ENCODE measurements at regions not wholly inside any gene's neighbourhood (a gene's known extent, or its start where the extent isn't known, plus 50 kb on each side); places are given as distances from the start of the nearest gene placed in this dataset.

GRCh38 chr10:81541517-81541916 lies 333.5 kb upstream of the NRG3 start:
- Histone ChIP-seq H3K27ac (ENCODE audit: low read depth, low read length) (no peak overlapping the region), H3K4me2 (ENCODE audit: insufficient read depth in 1 of 2, low read depth in 2 of 2, low read length in 2 of 2) (no peak overlapping the region), H3K4me1 (replicated peaks in 1 of 4; ENCODE audit: control insufficient read depth in 3 of 4, insufficient read depth in 4 of 4, low read length in 3 of 4) (no peaks in the 10 kb centered on the region), H4K8ac (ENCODE audit: extremely low read depth, insufficient read depth, low read length) (no peak overlapping the region), H4K5ac (ENCODE audit: insufficient read length, low read depth, low read length) (no peak overlapping the region), H3K27me3 (replicated peaks in 1 of 4; ENCODE audit: control insufficient read depth in 3 of 4, extremely low read depth in 1 of 4, insufficient read depth in 3 of 4, low read length in 3 of 4) (no peaks in the 10 kb centered on the region), H4K20me1 (replicated peaks in 1 of 2; ENCODE audit: control insufficient read depth in 1 of 2, insufficient read depth in 2 of 2, low read length in 2 of 2) (no peaks in the 10 kb centered on the region), H2BK20ac (ENCODE audit: low read length) (no peak overlapping the region), H3K23me2 (ENCODE audit: low read depth, low read length) (no peaks in the 10 kb centered on the region), H3K79me1 (ENCODE audit: low read depth, low read length) (no peaks in the 10 kb centered on the region), H2BK15ac (ENCODE audit: low read length) (no peak overlapping the region), H3K79me2 (ENCODE audit: control insufficient read depth in 1 of 2, insufficient read depth in 2 of 2, low read length in 2 of 2) (no peaks in the 10 kb centered on the region), H3K14ac (ENCODE audit: insufficient read length) (no peak overlapping the region), H3K4me3 (ENCODE audit: extremely low read depth in 1 of 4, insufficient read depth in 2 of 4, low read depth in 3 of 4, low read length in 4 of 4) (no peak overlapping the region), H2BK120ac (replicated peaks; ENCODE audit: low read depth, low read length) (no peak overlapping the region), H3K9ac (replicated peaks in 1 of 4; ENCODE audit: extremely low read depth in 1 of 4, low read depth in 3 of 4, low read length in 3 of 4) (no peak overlapping the region), H2AFZ (ENCODE audit: low read length) (no peak overlapping the region), H2AK5ac (ENCODE audit: low read depth, low read length) (no peak overlapping the region), H2BK5ac (ENCODE audit: low read depth, low read length) (no peak overlapping the region), H4K91ac (replicated peaks; ENCODE audit: insufficient read length, low read length) (no peak overlapping the region), H3K23ac (ENCODE audit: insufficient read length) (no peak overlapping the region), H3K9me3 (ENCODE audit: insufficient read depth in 2 of 2, low read depth in 1 of 2, low read length in 1 of 2) (no peaks in the 10 kb centered on the region), H3K36me3 (ENCODE audit: control insufficient read depth in 2 of 4, insufficient read depth in 4 of 4, low read length in 3 of 4) (no peaks in the 10 kb centered on the region), H3K4ac (replicated peaks; ENCODE audit: insufficient read length, low read depth, low read length) (no peak overlapping the region), H2BK12ac (ENCODE audit: low read depth, low read length) (no peak overlapping the region), H3K56ac (replicated peaks; ENCODE audit: insufficient read length, low read depth, low read length) (no peak overlapping the region), H3K18ac (ENCODE audit: extremely low read depth, low read length) (no peak overlapping the region)
- no peak for FAIRE-seq
- ChIA-PET POLR2A (ENCODE audit: partially characterized antibody) (no interaction called here), CTCF (ENCODE audit: partially characterized antibody) (no interaction called here)
- DNase-seq (ENCODE audit: low read depth in 1 of 2, low spot score in 2 of 2), result no peak
- no peak for TF ChIP-seq KDM4A (IDR thresholded peaks at IDR 0.05; ENCODE audit: low read depth, low read length, severe bottlenecking)
- TF ChIP-seq NRF1 (IDR thresholded peaks at IDR 0.05; ENCODE audit: low read depth, low read length), result no peak
- no peak for TF ChIP-seq ATF3 (IDR thresholded peaks at IDR 0.05; ENCODE audit: insufficient read depth, low read depth, low read length)
- no peak for TF ChIP-seq HDAC6 (IDR thresholded peaks at IDR 0.05; ENCODE audit: low read depth, low read length)
- no peak for TF ChIP-seq CTCF (IDR thresholded peaks at IDR 0.05; ENCODE audit: control extremely low read depth in 1 of 3, insufficient read depth in 1 of 3, low read depth in 1 of 3, low read length in 3 of 3)
- no peak for TF ChIP-seq TAF1 (IDR thresholded peaks at IDR 0.05; ENCODE audit: low read depth, low read length)
- TF ChIP-seq TCF12 (IDR thresholded peaks at IDR 0.05; ENCODE audit: low read depth, low read length), result no peak
- no peak for TF ChIP-seq HDAC2 (IDR thresholded peaks at IDR 0.05; ENCODE audit: borderline replicate concordance in 1 of 2, low read depth in 2 of 2, low read length in 2 of 2)
- TF ChIP-seq GTF2F1 (IDR thresholded peaks at IDR 0.05; ENCODE audit: borderline replicate concordance, low read depth, low read length), result no peak
- no peak for TF ChIP-seq CREB1 (IDR thresholded peaks at IDR 0.05)
- no peak for TF ChIP-seq POLR2AphosphoS5 (IDR thresholded peaks at IDR 0.05; ENCODE audit: low read depth, low read length)
- no peak for TF ChIP-seq RBBP5 (IDR thresholded peaks at IDR 0.05; ENCODE audit: borderline replicate concordance, low read depth, low read length)
- no peak for TF ChIP-seq JUND (IDR thresholded peaks at IDR 0.05; ENCODE audit: low read length)
- no peak for TF ChIP-seq MAFK (IDR thresholded peaks at IDR 0.05; ENCODE audit: low read depth, low read length)
